Hematopoietic multipotent progenitor cell treated with erythropoietin and hydrocortisone succinate and interleukin-3 and kit ligand, for 4 days (in vitro differentiated cells): ENCODE measurements at regions not wholly inside any gene's neighbourhood (a gene's known extent, or its start where the extent isn't known, plus 50 kb on each side); places are given as distances from the start of the nearest gene placed in this dataset.

Source experiments
- DNase-seq: peaks from one replicate; pipeline ENCODE4 v3.0.0-alpha.2; 2015

DNA sequence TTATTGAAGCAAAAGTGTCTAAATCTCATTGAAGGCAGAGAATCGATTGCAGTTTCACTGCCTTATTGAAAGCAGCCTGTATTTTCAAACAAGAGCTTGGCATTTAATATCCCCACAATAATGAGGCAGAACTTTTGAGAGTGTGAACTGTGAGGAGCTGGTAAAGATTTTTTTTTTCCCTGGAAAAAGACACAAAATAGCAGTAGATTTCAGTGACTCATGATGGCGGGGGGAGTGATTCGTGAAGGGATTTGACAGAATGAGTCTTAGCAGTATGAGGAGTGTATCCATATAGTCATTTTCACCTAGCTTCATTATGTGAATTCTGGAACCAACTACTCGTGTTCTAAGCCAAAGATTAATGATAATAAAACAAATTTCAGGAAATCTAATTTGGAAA lies 242.9 kb downstream of the ARL6IP6 start:
- DNase-seq, result no peak

DNA sequence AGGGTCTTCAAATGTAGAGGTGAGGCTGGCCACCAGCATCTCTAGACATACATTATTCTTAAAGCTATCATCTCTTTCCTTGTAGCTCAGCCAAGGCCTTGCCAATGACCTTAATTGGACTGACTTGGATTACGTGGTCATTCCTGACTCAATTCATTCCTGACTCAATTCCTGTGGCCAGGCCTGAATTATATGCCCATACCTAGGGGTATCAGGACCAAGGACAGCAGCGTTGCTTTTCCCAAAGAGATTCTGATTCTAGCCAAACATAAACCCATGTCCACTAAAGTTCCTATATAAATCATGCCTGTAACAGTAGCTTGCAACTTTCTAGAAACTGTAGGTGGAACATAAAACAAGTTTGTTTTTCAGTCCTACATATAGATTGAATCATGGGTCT lies 231.7 kb downstream of the ARL6IP6 start:
- DNase-seq, result peak; percentile 8

DNA sequence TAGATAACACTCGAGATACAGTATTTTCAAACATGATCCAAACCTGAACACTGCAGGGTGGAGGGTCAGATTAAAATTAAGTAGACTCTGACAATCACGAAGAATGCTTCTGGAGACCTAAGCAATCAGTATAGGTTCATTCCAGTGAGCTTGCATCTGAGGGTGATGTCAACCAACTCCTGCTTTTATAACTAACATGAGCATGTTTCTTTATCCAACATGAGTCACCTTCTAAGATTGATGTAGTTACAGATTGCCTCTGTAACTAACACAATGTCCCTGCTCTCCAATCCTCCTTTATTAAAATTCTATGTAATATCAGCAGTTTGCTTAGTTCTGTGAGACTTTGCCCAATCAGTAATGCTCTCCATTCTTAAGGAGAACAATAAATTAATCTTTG lies 225.7 kb downstream of the ARL6IP6 start:
- DNase-seq, result no peak

DNA sequence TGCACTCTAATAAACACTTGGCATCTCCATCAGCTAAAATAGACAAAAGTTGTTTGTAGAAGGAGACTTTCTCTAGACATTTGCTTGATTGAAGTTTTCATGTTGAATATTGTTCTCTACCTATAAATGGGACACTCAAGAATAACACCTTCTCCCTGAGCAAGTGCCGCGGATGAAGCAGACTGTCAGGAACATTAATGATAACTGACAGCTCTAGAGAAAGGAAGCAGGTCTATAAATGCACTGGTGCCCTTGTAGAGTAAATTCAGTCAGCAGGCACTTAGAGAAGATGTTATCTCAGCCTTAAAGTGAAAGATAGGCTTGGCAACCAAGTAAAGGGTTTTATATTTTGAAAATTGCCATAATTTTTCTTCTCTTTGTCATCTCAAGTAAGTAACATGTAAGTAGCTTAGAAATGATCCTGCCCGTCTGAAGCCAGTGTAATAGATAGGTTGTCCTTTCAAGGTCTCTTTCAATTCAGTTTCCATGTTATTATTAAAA lies 224.6 kb downstream of the ARL6IP6 start:
- DNase-seq, result no peak

DNA sequence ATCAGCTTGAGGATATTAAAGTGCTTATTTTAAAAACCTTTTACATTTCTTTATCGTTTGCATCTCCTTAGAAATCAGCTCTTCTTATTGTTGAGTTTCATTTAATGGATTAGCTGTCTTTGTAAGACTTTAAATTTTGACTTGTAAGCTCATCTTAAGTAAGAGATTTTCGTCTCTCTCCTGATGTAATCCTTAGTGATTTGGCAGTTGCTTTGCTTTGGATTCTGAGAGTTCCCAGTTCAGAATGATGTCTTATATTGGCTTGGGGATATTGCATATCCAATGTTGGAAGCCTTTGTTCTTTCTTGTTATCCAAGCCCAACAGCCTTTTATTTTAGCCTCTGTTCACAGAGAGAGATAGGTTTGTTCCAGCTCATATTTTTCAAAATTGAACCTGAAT lies 212.1 kb downstream of the ARL6IP6 start:
- DNase-seq, result no peak

DNA sequence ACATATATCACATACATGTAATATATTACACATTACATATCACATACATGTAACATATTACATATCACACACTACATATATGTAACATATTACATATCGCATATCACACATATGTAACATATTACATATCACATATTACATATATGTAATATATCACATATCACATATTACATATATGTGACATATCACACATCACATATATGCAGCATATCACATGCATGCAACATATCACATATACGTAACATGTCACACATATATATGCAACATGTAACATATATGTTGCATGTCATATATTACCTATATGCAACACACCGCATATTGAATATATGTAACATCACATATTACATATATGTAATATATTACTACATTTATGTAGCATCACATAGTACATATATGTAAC lies 211.2 kb downstream of the ARL6IP6 start:
- DNase-seq, result no peak

DNA sequence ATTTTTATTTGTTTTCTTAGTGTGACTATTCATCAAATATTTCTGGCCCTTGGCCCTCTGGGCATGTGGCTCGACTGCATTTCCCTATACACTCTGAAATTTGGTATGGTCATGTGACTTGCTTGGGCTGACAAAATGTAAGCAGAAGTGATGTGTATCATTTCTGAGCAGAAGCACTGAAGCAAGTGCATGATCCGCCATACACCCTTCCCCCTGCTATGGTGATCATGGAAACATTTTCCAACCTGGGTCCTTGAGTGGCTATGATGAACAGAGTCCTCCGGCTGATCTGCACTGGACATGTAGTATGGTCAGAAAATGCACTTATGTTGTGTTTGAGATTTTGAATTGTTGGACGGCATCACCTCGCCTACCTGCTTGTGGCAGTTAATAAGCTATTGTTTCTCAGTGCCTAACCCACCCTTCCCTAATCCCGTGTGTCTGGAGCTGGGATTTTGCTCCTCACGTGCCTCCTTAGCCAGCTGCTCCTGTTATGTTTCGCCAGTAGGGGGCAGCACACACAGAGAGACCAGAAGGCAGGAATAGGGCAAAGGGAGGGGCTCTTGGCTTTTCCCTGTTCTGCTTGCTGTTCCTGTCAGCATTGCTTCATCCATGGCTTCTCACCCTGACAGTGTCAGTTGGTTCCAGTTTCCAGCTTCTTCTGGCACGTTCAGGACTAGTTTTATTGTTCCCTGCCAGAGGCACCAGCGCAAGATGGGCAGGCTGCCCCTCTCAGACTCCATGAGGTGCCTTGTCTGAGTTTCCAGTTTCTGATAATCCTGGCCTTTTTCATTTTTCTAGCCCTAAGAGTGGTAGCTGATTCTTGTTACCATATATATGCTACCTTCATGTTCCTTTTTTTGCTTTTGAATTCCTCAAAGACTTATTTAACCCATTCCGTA lies 207.4 kb downstream of the ARL6IP6 start:
- DNase-seq, result peak; percentile 74

DNA sequence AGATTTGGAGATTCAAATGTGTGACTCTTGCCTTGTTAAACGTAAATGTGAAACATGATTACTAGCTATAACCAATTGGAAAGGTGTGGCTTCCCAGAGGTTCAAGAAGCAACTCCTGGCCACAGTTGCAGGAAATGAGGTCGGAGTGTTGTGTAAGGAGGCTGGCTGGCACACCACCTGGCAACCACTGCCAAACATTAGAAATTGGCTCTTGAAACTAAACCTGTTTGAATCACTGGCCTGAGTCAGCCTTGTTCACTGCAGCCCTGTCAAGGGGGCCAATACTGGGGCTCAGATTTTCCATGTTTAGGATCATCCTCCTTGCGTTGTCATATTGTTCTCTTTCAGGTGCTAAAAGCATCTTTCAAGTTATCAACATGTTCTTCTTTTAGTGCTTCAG lies 206.3 kb downstream of the ARL6IP6 start:
- no peak for DNase-seq

DNA sequence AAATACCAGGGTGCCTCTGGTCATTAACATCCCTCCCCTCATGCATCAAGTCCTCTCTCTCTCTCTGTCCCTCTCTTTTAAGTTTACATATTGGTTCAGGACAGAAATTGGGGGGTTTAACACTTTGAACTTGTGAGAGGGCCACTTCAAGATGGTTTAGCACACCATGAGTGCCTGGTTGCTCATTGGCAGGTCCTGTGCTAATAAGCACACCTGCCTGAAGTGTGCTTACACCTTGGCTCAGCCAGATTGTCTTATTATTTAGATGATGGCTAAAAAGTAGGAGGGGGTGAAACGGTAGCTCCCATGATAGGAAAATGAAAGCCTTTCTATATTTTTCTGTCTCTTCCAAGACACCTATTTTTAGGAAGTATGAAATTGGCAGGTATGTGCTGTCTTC lies 205.8 kb downstream of the ARL6IP6 start:
- no peak for DNase-seq

DNA sequence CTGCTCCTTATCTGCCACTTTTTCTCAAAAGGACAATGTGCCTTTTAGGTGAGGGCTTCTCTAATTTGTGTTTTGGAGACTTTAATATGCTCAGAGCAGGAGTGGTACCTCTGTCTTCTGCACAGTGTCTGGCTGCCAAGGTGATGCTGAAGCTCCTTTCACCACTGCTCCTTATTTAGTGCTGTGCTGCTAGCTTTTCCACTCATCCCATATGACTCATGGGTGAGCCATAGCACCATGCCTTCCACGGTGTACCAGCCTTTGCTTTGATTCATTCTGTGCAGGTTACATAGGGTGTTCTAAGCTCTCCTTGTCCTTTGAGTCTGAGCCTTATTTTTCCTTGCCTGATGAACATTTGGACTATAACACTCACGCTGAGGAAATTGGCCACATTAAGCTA lies 202.4 kb downstream of the ARL6IP6 start:
- DNase-seq, result no peak

DNA sequence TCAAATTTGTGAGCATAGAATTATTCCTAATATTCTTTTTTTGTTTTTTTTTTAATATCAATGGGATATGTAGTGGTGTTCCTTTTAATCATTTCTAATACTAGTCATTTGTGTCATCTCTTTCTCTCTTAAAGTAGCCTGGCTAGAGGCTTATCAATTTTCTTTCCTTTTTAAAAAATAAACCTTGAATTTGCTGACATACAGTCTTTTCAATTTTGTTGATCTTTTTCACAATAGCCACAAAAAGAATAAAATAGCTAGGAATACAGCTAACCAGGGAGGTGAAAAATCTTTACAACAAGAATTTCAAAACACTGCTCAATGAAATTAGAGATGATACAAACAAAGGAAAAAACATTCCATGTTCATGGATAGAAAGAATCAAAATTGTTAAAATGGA lies 192.6 kb downstream of the ARL6IP6 start:
- no peak for DNase-seq

DNA sequence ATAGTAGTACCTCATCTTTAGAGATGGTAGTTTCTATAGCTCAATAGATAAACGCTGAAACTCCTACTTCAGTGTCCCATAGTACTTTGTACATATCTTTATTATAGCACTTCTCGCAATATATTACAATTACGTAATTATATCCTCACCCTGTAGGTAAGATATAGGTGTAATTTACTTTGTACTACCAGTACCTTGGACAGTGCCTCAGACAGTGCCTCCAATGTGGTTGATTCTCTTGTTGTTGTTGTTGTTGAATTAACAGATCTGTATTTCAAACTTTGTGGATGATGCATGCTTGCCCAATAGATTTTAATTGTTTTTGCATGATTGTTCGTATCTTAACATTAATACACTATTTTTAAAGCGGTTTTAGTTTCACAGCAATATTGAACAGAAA lies 188.6 kb downstream of the ARL6IP6 start:
- no peak for DNase-seq

DNA sequence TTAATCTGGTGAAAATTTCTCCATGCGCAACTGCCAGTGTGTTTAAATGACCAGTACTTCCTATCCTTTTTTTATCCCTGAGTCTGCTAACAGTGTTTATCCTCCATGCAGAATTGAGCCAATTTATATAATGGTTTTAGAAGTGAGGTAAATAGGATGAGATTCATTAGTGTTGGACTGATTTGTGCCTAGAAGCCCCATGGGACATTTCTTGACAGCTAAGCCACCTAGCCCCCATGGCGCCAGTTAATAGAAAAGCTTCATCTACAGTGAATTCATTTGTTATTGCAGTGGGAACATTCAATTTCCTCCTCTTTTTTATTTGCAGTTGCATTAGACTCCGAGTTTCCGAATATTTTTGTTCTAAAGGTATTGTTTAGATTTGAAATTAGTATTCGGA lies 175.6 kb downstream of the ARL6IP6 start:
- DNase-seq, result no peak

DNA sequence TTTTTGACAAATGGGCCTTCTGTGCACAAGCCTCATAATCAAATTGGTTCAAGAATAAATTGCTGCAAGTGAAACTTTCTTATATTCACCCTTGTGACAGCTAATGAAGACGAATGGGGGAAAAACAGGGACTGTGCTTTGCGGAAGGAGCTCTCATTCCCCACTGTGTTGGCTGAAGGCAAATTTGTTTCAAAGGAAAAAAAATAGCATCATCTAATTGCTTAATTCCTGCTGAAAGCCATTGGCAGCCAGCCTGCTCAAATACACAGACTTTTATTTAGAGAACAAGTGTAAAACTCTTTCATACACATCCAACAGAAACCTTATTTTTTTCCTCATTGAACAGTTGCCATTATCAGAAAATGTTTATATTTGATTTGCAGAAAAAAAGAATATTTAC lies 172.3 kb downstream of the ARL6IP6 start:
- no peak for DNase-seq

DNA sequence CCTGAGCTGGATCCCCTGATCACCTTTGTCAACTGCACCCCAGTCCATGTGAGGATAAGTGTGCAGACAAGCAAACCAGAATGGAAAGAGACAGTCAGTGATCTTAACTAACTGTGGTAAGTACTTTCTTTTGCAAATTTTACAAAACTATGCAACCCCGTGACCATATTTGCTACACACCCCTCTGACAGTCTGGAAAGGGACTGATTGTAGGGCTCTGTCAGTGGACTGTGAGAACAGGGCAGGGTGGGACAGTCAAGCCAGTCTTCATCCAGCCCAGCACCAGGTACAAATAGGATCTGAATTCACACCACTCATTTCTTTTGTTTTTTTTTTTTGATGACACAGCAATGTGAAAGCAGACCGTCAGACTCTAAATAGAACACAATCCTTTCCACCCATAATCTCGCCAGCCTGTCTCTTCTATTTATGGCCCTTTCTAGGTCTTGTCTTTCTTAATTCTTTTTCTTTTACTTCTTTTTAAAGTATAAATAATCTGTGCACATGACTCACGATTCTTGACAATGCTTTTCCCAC lies 165.6 kb downstream of the ARL6IP6 start:
- no peak for DNase-seq

DNA sequence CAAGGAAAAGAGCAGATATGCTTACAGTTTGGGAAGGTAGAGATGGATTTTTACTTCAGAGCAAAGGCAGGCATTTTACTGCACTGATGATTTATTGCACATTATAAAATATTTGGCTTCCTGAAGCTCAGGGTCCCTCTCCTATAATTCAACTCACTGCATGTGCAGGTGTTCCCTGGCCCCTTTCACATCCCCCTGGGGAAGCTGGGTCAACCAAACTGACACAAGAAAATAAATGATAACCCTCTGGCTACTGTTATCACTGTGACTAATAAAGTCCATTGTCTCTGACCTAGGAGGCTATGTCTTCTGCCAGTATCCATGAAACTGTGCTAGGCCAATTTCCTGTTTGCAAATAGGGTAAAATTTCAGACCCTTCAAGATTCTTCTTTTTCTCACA lies 163.1 kb downstream of the ARL6IP6 start:
- no peak for DNase-seq

DNA sequence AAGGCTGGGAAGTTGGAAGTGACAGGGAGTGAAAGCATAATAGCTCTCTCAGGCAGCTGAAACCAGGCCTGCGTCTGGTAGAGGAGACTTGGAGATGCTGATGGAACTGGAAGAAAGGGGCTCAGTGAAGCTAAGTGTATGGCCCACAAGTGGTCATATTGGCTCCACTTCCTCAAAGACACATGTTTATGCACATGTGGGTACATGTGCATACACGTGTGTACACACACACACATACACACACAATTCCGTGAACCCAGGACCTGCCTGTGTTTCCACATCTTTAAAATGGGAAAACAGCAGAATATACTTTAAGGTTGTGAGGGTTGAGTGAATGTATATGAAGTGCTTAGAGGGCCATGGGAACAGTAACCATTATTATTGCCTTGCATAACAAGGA lies 160.9 kb downstream of the ARL6IP6 start:
- no peak for DNase-seq

DNA sequence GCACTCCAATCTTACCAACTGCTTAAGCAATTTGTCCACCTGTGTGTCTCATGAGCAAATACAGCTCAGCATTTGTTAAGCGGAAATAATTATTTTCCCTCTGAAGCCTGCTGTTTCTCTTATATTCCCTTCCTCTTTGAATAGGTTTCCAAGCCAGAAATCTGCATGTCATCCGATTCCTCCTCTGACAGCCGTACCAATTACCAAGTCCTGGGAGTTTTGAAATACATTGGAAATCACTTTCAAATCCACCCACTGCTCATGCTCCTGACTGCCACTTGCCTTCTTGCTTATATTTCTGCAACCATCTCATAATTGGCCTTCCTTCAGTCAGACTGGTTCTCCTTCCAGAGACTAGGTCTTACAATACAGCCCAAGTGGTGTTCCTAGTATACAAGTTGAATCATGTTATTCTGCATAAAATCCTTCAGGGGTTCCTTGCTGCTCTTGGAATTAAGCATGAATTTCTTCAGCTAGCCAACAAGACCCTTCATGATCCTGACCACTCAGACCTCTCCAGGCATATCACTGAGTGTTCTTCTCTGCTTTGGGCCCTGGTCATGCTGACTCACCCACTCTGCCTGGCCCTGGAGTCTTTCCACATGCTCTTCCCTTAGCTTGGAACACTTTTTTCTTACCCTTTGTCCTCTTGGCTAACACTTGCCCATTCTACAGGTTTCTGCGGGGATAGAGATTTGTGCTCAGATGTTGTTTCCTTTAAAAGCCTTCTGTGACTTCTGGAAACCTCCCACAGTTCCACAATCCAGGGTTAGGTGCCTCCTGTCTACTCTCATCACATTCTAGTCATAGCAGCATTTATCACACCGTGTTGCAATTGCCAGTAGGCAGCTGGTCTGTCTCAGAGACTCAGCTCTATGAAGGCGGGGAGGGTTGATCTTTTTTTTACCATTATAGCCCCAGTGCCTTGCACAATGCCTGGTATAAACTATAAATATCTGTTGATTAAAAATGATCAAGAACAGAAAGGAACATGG lies 157.6 kb downstream of the ARL6IP6 start:
- DNase-seq, result no peak

DNA sequence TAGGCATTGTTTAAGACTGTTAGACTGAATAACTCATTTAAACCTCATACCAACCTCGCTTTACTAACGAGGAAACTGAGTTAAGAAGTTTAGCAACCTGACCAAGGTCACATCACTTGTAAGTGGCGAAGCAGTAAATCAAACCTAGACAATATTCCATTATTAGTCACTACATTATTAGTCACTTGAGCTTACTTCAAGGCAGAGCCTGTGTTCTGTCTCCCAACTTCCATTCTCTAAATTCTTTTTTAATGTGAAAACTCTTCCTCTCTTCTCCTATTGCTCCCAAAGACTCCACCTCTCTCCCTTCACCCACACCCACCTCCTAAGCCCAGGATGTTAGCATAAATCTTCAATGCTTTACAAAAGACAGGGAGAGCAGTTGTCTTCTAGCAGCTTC lies 156.5 kb downstream of the ARL6IP6 start:
- no peak for DNase-seq

DNA sequence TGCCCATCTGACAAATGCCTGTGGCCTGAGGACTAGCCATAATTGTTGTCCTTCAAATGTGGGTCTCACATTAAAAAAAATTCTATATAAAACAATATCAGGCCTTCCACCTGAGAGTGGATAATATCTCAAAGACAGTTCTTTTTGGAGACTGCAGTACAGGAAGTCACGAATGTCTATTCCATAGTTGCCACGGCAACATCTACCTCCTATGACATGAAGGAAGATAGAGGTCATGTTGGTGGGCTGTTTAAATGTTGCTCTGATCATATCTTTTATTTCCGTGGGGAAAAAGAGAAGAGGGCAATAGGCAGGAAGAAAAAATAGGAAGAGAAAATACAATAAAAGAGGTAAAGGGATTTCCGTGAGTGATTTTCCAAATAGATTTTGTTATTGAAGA lies 151.8 kb downstream of the ARL6IP6 start:
- no peak for DNase-seq

DNA sequence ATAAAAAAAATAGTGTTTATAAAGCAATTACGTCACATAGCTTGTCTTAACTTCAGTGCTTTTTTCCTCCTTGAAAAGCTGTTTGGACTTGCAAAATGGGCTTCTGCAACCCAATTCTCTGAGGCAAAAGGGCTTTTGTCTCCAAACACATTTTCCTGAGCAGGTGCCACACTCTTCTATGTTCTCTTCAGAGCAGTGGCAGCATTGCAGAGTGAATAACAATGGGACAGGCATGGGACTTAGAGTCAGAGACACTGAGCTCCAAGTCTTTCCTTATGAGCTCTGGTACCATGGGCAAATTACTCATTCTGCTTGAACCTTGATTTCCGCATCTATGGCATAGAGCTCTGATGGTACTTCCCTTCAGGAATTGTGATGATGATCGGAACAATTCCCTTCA lies 149.0 kb downstream of the ARL6IP6 start:
- no peak for DNase-seq

DNA sequence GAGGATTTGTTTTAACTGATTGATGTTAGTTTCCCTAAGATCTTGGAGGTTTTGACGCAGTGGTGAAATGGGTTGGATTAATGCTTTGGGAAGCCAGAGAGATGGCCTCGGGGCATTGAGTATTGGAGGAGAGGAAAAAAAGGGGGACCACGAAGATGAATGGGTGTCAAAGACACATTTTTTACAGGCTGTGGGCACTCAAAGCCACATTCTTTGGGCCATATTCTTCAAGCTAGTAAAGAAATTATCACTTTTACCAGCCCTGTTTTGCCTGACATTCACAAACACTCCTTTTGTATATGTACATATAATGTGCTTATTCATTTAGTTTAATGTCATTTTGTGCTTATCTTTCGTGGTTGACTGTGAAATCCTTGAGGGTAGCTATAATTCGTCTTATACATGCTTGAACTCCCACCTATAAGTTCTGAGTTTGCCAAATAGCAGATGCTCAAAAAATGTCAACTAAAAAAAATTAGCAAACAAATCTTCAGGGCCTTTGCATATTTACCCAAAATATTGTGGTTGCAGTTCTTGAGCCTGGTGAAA lies 146.3 kb downstream of the ARL6IP6 start:
- no peak for DNase-seq

DNA sequence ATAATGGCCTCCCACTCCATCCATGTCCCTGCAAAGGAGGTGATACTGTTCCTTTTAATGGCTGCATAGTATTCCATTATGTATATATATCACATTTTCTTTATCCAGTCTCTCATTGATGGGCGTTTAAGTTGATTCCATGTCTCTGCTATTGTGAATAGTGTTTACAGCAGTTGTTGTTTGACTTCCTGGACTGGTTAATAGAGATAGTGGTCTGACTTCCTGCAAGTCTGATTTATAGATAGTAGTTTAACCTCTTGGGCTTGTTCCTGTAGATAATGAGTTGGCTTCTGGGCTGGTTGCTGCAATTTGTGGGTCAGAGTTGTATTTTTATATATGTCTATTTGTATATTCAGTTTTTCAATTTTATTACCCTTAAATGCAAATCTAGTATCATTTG lies 145.4 kb downstream of the ARL6IP6 start:
- no peak for DNase-seq
